ENCODE measurements at regions not wholly inside any gene's neighbourhood (a gene's known extent, or its start where the extent isn't known, plus 50 kb on each side); places are given as distances from the start of the nearest gene placed in this dataset.

DNA sequence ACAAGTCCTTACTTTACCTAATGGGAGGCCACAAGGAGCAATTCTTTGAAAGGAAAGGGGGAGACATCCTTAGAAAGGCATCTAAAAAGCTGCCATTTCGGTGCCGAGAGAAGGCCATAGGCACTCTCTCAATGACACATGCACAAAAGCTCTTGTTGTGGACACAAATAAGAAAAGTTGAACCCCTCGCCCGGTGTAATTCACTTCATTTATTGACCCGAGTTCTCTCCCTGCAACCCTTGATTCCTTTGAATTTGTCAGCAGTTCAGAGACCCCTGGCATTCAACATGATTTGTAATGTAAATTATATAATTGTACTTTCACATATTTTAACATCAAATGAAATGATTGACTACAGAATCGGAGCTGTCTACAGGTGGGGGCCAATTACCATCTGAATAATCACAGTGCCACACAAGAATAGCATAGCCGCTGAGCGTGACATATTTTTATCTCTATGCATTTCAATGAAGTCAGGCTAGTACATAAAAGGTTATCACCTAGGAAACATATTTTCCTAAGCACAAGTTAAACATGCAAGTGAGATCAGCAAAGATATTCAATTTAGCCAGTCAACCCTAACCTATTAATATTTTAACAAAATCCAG is 66.7 kb downstream of the IRX6 start:
- no peak overlapping the region for H3K4me3 ChIP-seq (ENCODE audit: low read depth, low read length)
- TF ChIP-seq, protein P1, sequence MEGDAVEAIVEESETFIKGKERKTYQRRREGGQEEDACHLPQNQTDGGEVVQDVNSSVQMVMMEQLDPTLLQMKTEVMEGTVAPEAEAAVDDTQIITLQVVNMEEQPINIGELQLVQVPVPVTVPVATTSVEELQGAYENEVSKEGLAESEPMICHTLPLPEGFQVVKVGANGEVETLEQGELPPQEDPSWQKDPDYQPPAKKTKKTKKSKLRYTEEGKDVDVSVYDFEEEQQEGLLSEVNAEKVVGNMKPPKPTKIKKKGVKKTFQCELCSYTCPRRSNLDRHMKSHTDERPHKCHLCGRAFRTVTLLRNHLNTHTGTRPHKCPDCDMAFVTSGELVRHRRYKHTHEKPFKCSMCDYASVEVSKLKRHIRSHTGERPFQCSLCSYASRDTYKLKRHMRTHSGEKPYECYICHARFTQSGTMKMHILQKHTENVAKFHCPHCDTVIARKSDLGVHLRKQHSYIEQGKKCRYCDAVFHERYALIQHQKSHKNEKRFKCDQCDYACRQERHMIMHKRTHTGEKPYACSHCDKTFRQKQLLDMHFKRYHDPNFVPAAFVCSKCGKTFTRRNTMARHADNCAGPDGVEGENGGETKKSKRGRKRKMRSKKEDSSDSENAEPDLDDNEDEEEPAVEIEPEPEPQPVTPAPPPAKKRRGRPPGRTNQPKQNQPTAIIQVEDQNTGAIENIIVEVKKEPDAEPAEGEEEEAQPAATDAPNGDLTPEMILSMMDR (IDR thresholded peaks at IDR 0.05; ENCODE audit: insufficient read depth, low read depth, low read length) = no peak
- DNase-seq (ENCODE audit: low read depth) = no peak

DNA sequence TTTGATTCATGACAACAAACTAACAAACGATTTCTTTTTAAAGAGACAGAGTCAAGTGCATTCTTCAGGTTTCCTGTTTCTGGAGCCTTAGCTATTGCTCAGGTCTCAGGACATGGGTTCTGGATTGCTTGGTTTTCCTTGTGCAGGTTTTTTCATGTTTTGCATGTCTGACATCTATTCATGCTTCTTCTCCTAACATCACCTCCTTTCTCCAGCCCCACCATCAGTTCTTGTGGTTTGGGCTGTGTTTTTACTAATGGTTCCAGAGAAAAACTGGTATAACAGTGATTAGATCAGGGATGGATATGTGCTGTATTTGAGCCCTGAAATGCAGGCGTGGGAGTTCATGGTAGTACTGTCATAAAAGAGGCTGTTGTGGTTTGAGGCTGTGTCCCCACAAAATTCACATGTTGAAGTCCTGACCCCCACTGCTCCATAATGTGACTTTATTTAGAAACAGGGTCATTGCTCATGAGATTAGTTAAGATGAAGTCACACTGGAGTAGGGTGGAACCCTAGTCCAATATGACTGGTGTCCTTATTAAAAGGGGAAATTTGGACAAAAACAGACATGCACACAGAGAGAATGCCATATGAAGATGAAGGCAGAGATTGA is 67.9 kb downstream of the IRX6 start:
- DNase-seq (ENCODE audit: low read depth) = no peak
- H3K4me3 ChIP-seq (ENCODE audit: low read depth, low read length) = no peak overlapping the region
- TF ChIP-seq, protein P1 (IDR thresholded peaks at IDR 0.05; ENCODE audit: insufficient read depth, low read depth, low read length) = no peak

DNA sequence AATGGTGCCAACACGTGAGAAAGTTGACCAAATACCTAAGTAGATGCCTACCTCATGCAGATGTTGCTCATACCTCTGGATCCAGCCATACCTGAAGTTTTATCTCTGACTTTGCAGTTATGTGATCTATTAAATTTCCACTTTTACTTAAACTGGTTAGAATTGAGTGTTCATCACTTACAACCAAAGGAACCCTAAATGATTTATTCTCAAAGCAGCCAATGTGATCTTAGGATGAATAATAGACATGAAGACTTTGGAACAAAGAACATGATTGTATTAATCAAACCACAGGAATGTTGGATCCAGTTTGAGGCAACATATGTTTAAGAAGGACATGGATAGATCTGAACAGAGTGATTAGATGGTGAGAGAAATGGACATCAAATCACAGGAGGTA is 68.7 kb downstream of the IRX6 start:
- TF ChIP-seq, protein P1 (IDR thresholded peaks at IDR 0.05; ENCODE audit: insufficient read depth, low read depth, low read length) = no peak
- no peak overlapping the region for H3K4me3 ChIP-seq (ENCODE audit: low read depth, low read length)
- no peak for DNase-seq (ENCODE audit: low read depth)

- DNase-seq (ENCODE audit: low read depth) = no peak
- TF ChIP-seq, protein P1 (IDR thresholded peaks at IDR 0.05; ENCODE audit: insufficient read depth, low read depth, low read length) = no peak
- no peak overlapping the region for H3K4me3 ChIP-seq (ENCODE audit: low read depth, low read length)
Observed at GRCh38 chr16:55393991-55394390, 70.0 kb downstream of the IRX6 start.

- H3K4me3 ChIP-seq (ENCODE audit: low read depth, low read length) = no peak overlapping the region
- TF ChIP-seq, protein P1 (IDR thresholded peaks at IDR 0.05; ENCODE audit: insufficient read depth, low read depth, low read length) = no peak
- no peak for DNase-seq (ENCODE audit: low read depth)
Observed at GRCh38 chr16:55398762-55399161, 74.8 kb downstream of the IRX6 start.

DNA sequence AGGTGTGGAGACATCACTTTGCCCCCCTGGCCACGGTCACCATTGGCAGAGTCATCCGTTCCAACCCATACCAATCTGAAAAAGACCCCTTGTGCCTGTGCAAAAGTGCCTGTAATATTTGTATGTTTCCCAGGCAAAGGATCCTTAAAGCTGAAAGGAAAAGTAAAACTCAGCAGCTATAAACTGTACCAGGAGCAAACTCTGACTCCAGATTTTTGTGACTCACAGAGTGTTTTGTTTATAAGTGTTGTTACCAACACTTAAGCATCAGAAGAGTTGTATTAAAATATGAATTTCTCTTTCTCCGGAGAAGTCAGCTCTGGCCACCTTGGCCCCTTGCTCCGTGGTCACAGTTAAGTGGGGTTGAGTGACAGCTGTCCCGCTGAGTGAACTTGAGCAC is 75.9 kb downstream of the IRX6 start:
- TF ChIP-seq, protein P1 (IDR thresholded peaks at IDR 0.05; ENCODE audit: insufficient read depth, low read depth, low read length) = no peak
- no peak for DNase-seq (ENCODE audit: low read depth)
- H3K4me3 ChIP-seq (ENCODE audit: low read depth, low read length) = no peak overlapping the region

DNA sequence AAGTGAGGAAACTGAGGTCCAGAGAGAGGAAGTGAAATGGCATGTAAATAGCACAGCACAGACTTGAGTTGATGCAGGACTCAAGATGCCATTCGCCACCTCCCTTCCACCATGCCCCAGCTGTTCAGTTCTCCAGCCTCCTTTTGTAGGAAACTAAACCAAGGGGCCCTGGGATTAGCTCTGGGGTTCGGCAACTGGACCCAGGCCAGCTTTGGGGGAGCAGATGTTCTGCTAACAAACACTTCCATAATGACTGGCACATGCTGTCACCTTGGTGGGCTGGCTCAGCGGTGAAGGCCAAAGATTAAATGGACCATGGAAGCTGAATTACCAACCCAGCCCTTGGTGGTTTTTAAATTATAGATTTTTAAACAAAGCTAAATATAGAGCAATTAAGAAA is 77.0 kb downstream of the IRX6 start:
- H3K4me3 ChIP-seq (ENCODE audit: low read depth, low read length) = no peak overlapping the region
- DNase-seq (ENCODE audit: low read depth) = no peak
- TF ChIP-seq, protein P1 (IDR thresholded peaks at IDR 0.05; ENCODE audit: insufficient read depth, low read depth, low read length) = no peak
